Stimulated activated CD4-positive, alpha-beta T cell treated with anti-CD3 and anti-CD28 coated beads, Interleukin-4, amount 100 ng/mL, for 4 hours (primary cell): ENCODE measurements at regions not wholly inside any gene's neighbourhood (a gene's known extent, or its start where the extent isn't known, plus 50 kb on each side); places are given as distances from the start of the nearest gene placed in this dataset.

Experiments used
- DNase-seq, 2 experiments: peaks; one replicate each; pipeline ENCODE4 v3.0.0-alpha.2; 2020

- no peak for DNase-seq
These were observed 2301.3 kb upstream of the TENM3 start for GRCh38 chr4:179941911-179942310.

- no peak for DNase-seq
These were observed 2266.4 kb upstream of the TENM3 start for GRCh38 chr4:179976777-179977176.

- DNase-seq = no peak
These were observed 2265.8 kb upstream of the TENM3 start for GRCh38 chr4:179977378-179977777.

- no peak for DNase-seq
These were observed 2262.0 kb upstream of the TENM3 start for GRCh38 chr4:179981161-179981560.

GRCh38 chr4:179989975-179990374 is 2253.2 kb upstream of the TENM3 start:
- no peak for DNase-seq

GRCh38 chr4:180009316-180009715 is 2233.9 kb upstream of the TENM3 start:
- DNase-seq = no peak

- DNase-seq = no peak
These were observed 2214.5 kb upstream of the TENM3 start for GRCh38 chr4:180028682-180029081.

- no peak for DNase-seq
These were observed 2211.9 kb upstream of the TENM3 start for GRCh38 chr4:180031330-180031729.

- DNase-seq = no peak
These were observed 2201.6 kb upstream of the TENM3 start for GRCh38 chr4:180041576-180041975.

GRCh38 chr4:180052629-180053028 is 2190.6 kb upstream of the TENM3 start:
- no peak for DNase-seq

- DNase-seq = no peak
These were observed 2188.9 kb upstream of the TENM3 start for GRCh38 chr4:180054291-180054690.

- DNase-seq = no peak
These were observed 2185.9 kb upstream of the TENM3 start for GRCh38 chr4:180057299-180057721.

GRCh38 chr4:180057891-180058671 is 2185.1 kb upstream of the TENM3 start:
- DNase-seq = no peak

- DNase-seq = no peak
These were observed 2184.4 kb upstream of the TENM3 start for GRCh38 chr4:180058691-180059215.

- DNase-seq = no peak
These were observed 2183.9 kb upstream of the TENM3 start for GRCh38 chr4:180059216-180059881.

- DNase-seq = no peak
These were observed 2182.9 kb upstream of the TENM3 start for GRCh38 chr4:180060159-180060889.

GRCh38 chr4:180081072-180081471 is 2162.1 kb upstream of the TENM3 start:
- no peak for DNase-seq

GRCh38 chr4:180084561-180084960 is 2158.6 kb upstream of the TENM3 start:
- no peak for DNase-seq

GRCh38 chr4:180086480-180087190 is 2156.6 kb upstream of the TENM3 start:
- DNase-seq = no peak

- no peak for DNase-seq
These were observed 2144.6 kb upstream of the TENM3 start for GRCh38 chr4:180098586-180098985.

GRCh38 chr4:180099957-180100356 is 2143.2 kb upstream of the TENM3 start:
- no peak for DNase-seq

- DNase-seq = no peak
These were observed 2142.5 kb upstream of the TENM3 start for GRCh38 chr4:180100433-180101344.
